Panc1 (cell line): ENCODE measurements at regions not wholly inside any gene's neighbourhood (a gene's known extent, or its start where the extent isn't known, plus 50 kb on each side); places are given as distances from the start of the nearest gene placed in this dataset.

Source experiments
- ATAC-seq: fragments of 200-7000 bp; cut with Tn5 transposase; 2 replicates; pipeline ENCODE4 v1.9.1; 2020; ENCODE audit warnings: mild to moderate bottlenecking, moderate library complexity
- BruUV-seq: library from RNA; stranded (reverse); fragments of 400-500 nt; replicated peaks from 2 replicates; lab custom pipeline; 2021; lab: Mats Ljungman, UMichigan
- CTCF ChIA-PET: fragments of 300-600 bp; sonication (Branson Sonifier 250); formaldehyde crosslinking; loops from one replicate; lab custom pipeline; 2022; ENCODE audit warnings: antibody characterized with exemption; lab: Charles Lee
- POLR2A ChIA-PET: fragments of 300-600 bp; sonication (Branson Sonifier 250); formaldehyde crosslinking; loops from one replicate; lab custom pipeline; 2022; ENCODE audit warnings: antibody characterized with exemption; lab: Charles Lee
- DNase-seq: peaks from one replicate; pipeline ENCODE4 v3.0.0-alpha.2; 2010; ENCODE audit warnings: low read depth, low spot score
- H3K27ac ChIP-seq: 2 replicates; pipeline ENCODE4 v1.5.1; 2011; ENCODE audit warnings: mild to moderate bottlenecking, low read length, inconsistent platforms
- H3K27me3 ChIP-seq: fragments of 200-500 bp; sonication (Bioruptor generic); 2 replicates; pipeline ENCODE4 v1.6.0; 2014; ENCODE audit warnings: low read length, inconsistent platforms; ENCODE audit not compliant: control insufficient read depth, insufficient read depth
- H3K36me3 ChIP-seq: fragments of 200-500 bp; sonication (Bioruptor generic); 2 replicates; pipeline ENCODE4 v1.5.1; 2014; ENCODE audit warnings: inconsistent platforms, mild to moderate bottlenecking, low read length, moderate library complexity; ENCODE audit not compliant: control insufficient read depth, insufficient read depth
- H3K4me1 ChIP-seq: 2 replicates; pipeline ENCODE4 v1.5.1; 2011; ENCODE audit warnings: inconsistent platforms, mild to moderate bottlenecking, low read length, moderate library complexity; ENCODE audit not compliant: control insufficient read depth, insufficient read depth
- H3K4me3 ChIP-seq, 2 experiments: 2 replicates each; pipeline ENCODE4 v1.5.1; 2011 to 2012; ENCODE audit warnings: low read depth in 2 of 2, low read length in 2 of 2, mild to moderate bottlenecking in 2 of 2, inconsistent platforms in 1 of 2, moderate library complexity in 1 of 2
- H3K9me3 ChIP-seq: fragments of 200-500 bp; sonication (Bioruptor generic); 2 replicates; pipeline ENCODE4 v1.5.1; 2014; ENCODE audit warnings: low read depth, mild to moderate bottlenecking, inconsistent platforms, low read length, moderate library complexity; ENCODE audit not compliant: control insufficient read depth, insufficient read depth
- CTCF ChIP-seq: fragments of 450-650 bp; IDR thresholded peaks from 2 replicates; pipeline ENCODE4 v1.5.1; 2017; ENCODE audit warnings: mild to moderate bottlenecking
- POLR2AphosphoS5 ChIP-seq: IDR thresholded peaks from 2 replicates; pipeline ENCODE4 v1.6.1; 2012; ENCODE audit warnings: mild to moderate bottlenecking, low read depth, low read length, moderate library complexity
- REST ChIP-seq, 2 experiments: IDR thresholded peaks; 2 replicates each; pipeline ENCODE4 v1.6.1; 2011 to 2012; ENCODE audit warnings: low read depth in 2 of 2, control low read depth in 1 of 2, low read length in 1 of 2, mild to moderate bottlenecking in 1 of 2, moderate library complexity in 1 of 2; ENCODE audit not compliant: insufficient read depth in 1 of 2
- SIN3A ChIP-seq: IDR thresholded peaks from 2 replicates; pipeline ENCODE4 v1.6.1; 2012; ENCODE audit warnings: low read depth, mild to moderate bottlenecking, low read length, moderate library complexity, borderline replicate concordance; ENCODE audit not compliant: insufficient read depth
- TCF7L2 ChIP-seq: IDR thresholded peaks from 2 replicates; pipeline ENCODE4 v1.6.1; 2011; ENCODE audit warnings: mild to moderate bottlenecking, low read depth, low read length, inconsistent platforms
- in situ Hi-C: cut with HindIII; loops from 2 replicates; pipeline ENCODE4 v1.10.0; 2016; ENCODE audit warnings: low sequenced_read_pairs, low pct_unique_long_range_greater_than_20kb
- intact Hi-C: fragments of 100-400 bp; cut with micrococcal nuclease; formaldehyde crosslinking; loops from one replicate; pipeline ENCODE4 v1.10.0; 2022; ENCODE audit not compliant: unreplicated experiment

- Histone ChIP-seq H3K4me1 (no peaks in the 10 kb centered on the region), H3K27me3 (no peaks in the 10 kb centered on the region; the same call in 1 of the 2 replicates), H3K9me3 (no peaks in the 10 kb centered on the region), H3K27ac (no peak overlapping the region), H3K36me3 (no peaks in the 10 kb centered on the region), H3K4me3 (no peak overlapping the region)
- in situ Hi-C loops (no loop called here), intact Hi-C loops (no loop called here)
- ChIA-PET CTCF (no interaction called here), POLR2A (no interaction called here)
- TF ChIP-seq REST (IDR thresholded peaks at IDR 0.05; ENCODE audit: insufficient read depth in 1 of 2, low read depth in 2 of 2, low read length in 1 of 2), result no peak
- TF ChIP-seq POLR2AphosphoS5, result no peak
- no peak for TF ChIP-seq CTCF
- TF ChIP-seq SIN3A, result no peak
- TF ChIP-seq TCF7L2, result no peak
- BruUV-seq, result no TSS peak
- DNase-seq (no peak), ATAC-seq (no peak)
Measured at GRCh38 chr2:16226943-16227664, 286.8 kb downstream of the MYCN start.

- CTCF ChIA-PET, result no interaction called here
- no peak overlapping the region for H3K27ac ChIP-seq
- intact Hi-C loops, result no loop called here
- H3K36me3 ChIP-seq, result no peaks in the 10 kb centered on the region
- TF ChIP-seq SIN3A (no peak), REST (IDR thresholded peaks at IDR 0.05; ENCODE audit: insufficient read depth in 1 of 2, low read depth in 2 of 2, low read length in 1 of 2) (no peak), TCF7L2 (no peak), CTCF (no peak), POLR2AphosphoS5 (no peak)
- in situ Hi-C loops, result no loop called here
- DNase-seq, result no peak
- no peaks in the 10 kb centered on the region for H3K4me1 ChIP-seq
- no peak for ATAC-seq
- POLR2A ChIA-PET, result no interaction called here
- no peaks in the 10 kb centered on the region for H3K9me3 ChIP-seq
- H3K4me3 ChIP-seq, result no peak overlapping the region
- BruUV-seq, result no TSS peak
- peaks cover 2% of the 10 kb centered on the region; the same call in 1 of the 2 replicates for H3K27me3 ChIP-seq
Measured at GRCh38 chr2:16226381-16226780, 286.0 kb downstream of the MYCN start.
